RWPE2 (cell line): ENCODE measurements at regions not wholly inside any gene's neighbourhood (a gene's known extent, or its start where the extent isn't known, plus 50 kb on each side); places are given as distances from the start of the nearest gene placed in this dataset.
"Not testable (repeated sequence)": the region's sequence is repeated elsewhere in the genome, so short reads cannot be mapped to it uniquely, and the experiment has no call there.

ENCODE experiments used
- ATAC-seq: fragments of 200-7000 bp; cut with Tn5 transposase; 3 replicates; pipeline ENCODE4 v1.9.1; 2021; ENCODE audit warnings: low read depth
- DNase-seq: peaks from one replicate; pipeline ENCODE4 v3.0.0-alpha.2; 2020; ENCODE audit warnings: low spot score
- H3K27ac ChIP-seq: fragments of 450-650 bp; 2 replicates; pipeline ENCODE4 v1.5.1; 2017; ENCODE audit warnings: mild to moderate bottlenecking; ENCODE audit not compliant: poor library complexity, severe bottlenecking
- H3K27me3 ChIP-seq: fragments of 250-450 bp; sonication (Bioruptor Pico); 2 replicates; pipeline ENCODE4 v1.5.1; 2021; ENCODE audit warnings: mild to moderate bottlenecking, moderate library complexity; ENCODE audit not compliant: insufficient read depth, poor library complexity, severe bottlenecking
- H3K36me3 ChIP-seq: fragments of 250-450 bp; sonication (Bioruptor Pico); 2 replicates; pipeline ENCODE4 v1.5.1; 2020; ENCODE audit warnings: low read depth, mild to moderate bottlenecking, moderate library complexity
- H3K4me1 ChIP-seq: fragments of 250-450 bp; sonication (Bioruptor Pico); 2 replicates; pipeline ENCODE4 v1.5.1; 2021; ENCODE audit warnings: mild to moderate bottlenecking, moderate library complexity; ENCODE audit not compliant: insufficient read depth, poor library complexity, severe bottlenecking
- H3K4me3 ChIP-seq: fragments of 250-450 bp; sonication (Bioruptor Pico); 2 replicates; pipeline ENCODE4 v1.5.1; 2021; ENCODE audit warnings: mild to moderate bottlenecking, moderate library complexity; ENCODE audit not compliant: severe bottlenecking
- H3K9me3 ChIP-seq: fragments of 250-450 bp; sonication (Bioruptor Pico); 2 replicates; pipeline ENCODE4 v1.5.1; 2021; ENCODE audit warnings: mild to moderate bottlenecking, moderate library complexity; ENCODE audit not compliant: severe bottlenecking
- CTCF ChIP-seq: fragments of 450-650 bp; IDR thresholded peaks from one replicate; pipeline ENCODE4 v1.5.1; 2017; ENCODE audit warnings: mild to moderate bottlenecking, moderate library complexity; ENCODE audit not compliant: poor library complexity, severe bottlenecking

- ATAC-seq, result no peak
- H3K4me3 ChIP-seq, result no peak overlapping the region
- peak; percentile 80 for DNase-seq
- TF ChIP-seq CTCF, result no peak
- H3K27me3 ChIP-seq, result peaks cover 4% of the 10 kb centered on the region
- H3K27ac ChIP-seq, result no peak overlapping the region
- peaks cover 16% of the 10 kb centered on the region for H3K9me3 ChIP-seq
- H3K4me1 ChIP-seq, result no peaks in the 10 kb centered on the region
- no peaks in the 10 kb centered on the region for H3K36me3 ChIP-seq
Observed at GRCh38 chr20:48440916-48441315, 386.9 kb downstream of the PREX1 start.

- not testable (repeated sequence) for H3K27ac ChIP-seq
- peaks cover 16% of the 10 kb centered on the region for H3K9me3 ChIP-seq
Observed at GRCh38 chr20:48440261-48440660, 387.5 kb downstream of the PREX1 start.

GRCh38 chr20:48437146-48437545 lies 390.7 kb downstream of the PREX1 start:
- Histone ChIP-seq H3K36me3 (no peaks in the 10 kb centered on the region), H3K27ac (no peak overlapping the region), H3K4me1 (peaks cover 2% of the 10 kb centered on the region), H3K27me3 (peaks cover 4% of the 10 kb centered on the region), H3K4me3 (no peak overlapping the region), H3K9me3 (no peaks in the 10 kb centered on the region)
- TF ChIP-seq CTCF, result no peak
- ATAC-seq (no peak), DNase-seq (peak; percentile 6)

More at GRCh38 chr20:48440261-48440660, 387.5 kb downstream of the PREX1 start:
- H3K27me3 ChIP-seq, H3K36me3 ChIP-seq, ATAC-seq, H3K4me1 ChIP-seq, H3K4me3 ChIP-seq, DNase-seq: not testable (repeated sequence)

- not testable (repeated sequence) for H3K36me3 ChIP-seq
Observed at GRCh38 chr20:48436609-48437008, 391.2 kb downstream of the PREX1 start.

GRCh38 chr20:48433178-48433577 lies 394.6 kb downstream of the PREX1 start:
- no peaks in the 10 kb centered on the region for H3K36me3 ChIP-seq
- no peak overlapping the region for H3K27ac ChIP-seq
- H3K4me3 ChIP-seq, result no peak overlapping the region
- ATAC-seq, result no peak
- peaks cover 2% of the 10 kb centered on the region for H3K4me1 ChIP-seq
- H3K27me3 ChIP-seq, result peaks cover 3% of the 10 kb centered on the region
- no peak for DNase-seq
- H3K9me3 ChIP-seq, result no peaks in the 10 kb centered on the region
- no peak for TF ChIP-seq CTCF

More at GRCh38 chr20:48436609-48437008, 391.2 kb downstream of the PREX1 start:
- not testable (repeated sequence) for H3K9me3 ChIP-seq, H3K27me3 ChIP-seq, ATAC-seq, H3K4me3 ChIP-seq, H3K27ac ChIP-seq, H3K4me1 ChIP-seq
- DNase-seq, result peak; percentile 3

- ATAC-seq (peak; percentile 26; the same call in 2 of the 3 replicates), DNase-seq (peak; percentile 9)
- Histone ChIP-seq H3K27me3 (peaks cover 3% of the 10 kb centered on the region), H3K27ac (no peak overlapping the region), H3K4me1 (peaks cover 2% of the 10 kb centered on the region), H3K36me3 (no peaks in the 10 kb centered on the region), H3K4me3 (no peak overlapping the region), H3K9me3 (no peaks in the 10 kb centered on the region)
- no peak for TF ChIP-seq CTCF
Observed at GRCh38 chr20:48432494-48432832, 395.3 kb downstream of the PREX1 start.
